ENCODE measurements at regions not wholly inside any gene's neighbourhood (a gene's known extent, or its start where the extent isn't known, plus 50 kb on each side); places are given as distances from the start of the nearest gene placed in this dataset.

- H3K27me3 ChIP-seq (ENCODE audit: control insufficient read depth, insufficient read depth, low read length), result no peaks in the 10 kb centered on the region
- FAIRE-seq, result no peak
- H3K4me3 ChIP-seq (ENCODE audit: low read depth, low read length), result no peak overlapping the region
- H3K36me3 ChIP-seq (ENCODE audit: control insufficient read depth, insufficient read depth, low read length), result no peaks in the 10 kb centered on the region
- DNase-seq (ENCODE audit: low read depth), result no peak
- TF ChIP-seq, protein P1, sequence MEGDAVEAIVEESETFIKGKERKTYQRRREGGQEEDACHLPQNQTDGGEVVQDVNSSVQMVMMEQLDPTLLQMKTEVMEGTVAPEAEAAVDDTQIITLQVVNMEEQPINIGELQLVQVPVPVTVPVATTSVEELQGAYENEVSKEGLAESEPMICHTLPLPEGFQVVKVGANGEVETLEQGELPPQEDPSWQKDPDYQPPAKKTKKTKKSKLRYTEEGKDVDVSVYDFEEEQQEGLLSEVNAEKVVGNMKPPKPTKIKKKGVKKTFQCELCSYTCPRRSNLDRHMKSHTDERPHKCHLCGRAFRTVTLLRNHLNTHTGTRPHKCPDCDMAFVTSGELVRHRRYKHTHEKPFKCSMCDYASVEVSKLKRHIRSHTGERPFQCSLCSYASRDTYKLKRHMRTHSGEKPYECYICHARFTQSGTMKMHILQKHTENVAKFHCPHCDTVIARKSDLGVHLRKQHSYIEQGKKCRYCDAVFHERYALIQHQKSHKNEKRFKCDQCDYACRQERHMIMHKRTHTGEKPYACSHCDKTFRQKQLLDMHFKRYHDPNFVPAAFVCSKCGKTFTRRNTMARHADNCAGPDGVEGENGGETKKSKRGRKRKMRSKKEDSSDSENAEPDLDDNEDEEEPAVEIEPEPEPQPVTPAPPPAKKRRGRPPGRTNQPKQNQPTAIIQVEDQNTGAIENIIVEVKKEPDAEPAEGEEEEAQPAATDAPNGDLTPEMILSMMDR (IDR thresholded peaks at IDR 0.05; ENCODE audit: insufficient read depth, low read length, severe bottlenecking), result no peak
Observed at GRCh38 chr5:110104726-110105669, 415.3 kb downstream of the MAN2A1 start.

DNA sequence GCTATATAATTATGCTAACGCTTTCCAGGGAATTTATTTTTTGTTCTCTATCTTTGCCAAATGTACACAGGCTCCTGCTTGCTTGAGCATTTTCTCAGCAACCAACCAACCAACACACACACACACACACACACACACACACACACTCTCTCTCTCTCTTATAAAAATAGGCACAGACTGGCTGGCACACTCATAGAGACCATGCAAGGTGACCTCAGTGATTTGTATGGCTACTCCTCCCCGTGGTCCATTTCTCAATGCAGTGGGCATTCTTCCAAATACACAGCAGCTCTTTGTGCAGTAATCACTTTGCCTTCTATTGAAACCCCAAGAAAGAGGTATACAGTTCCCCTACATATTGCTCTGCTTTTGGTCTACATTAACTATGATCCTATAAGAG is 416.0 kb downstream of the MAN2A1 start:
- DNase-seq (ENCODE audit: low read depth), result peak; percentile 29

DNA sequence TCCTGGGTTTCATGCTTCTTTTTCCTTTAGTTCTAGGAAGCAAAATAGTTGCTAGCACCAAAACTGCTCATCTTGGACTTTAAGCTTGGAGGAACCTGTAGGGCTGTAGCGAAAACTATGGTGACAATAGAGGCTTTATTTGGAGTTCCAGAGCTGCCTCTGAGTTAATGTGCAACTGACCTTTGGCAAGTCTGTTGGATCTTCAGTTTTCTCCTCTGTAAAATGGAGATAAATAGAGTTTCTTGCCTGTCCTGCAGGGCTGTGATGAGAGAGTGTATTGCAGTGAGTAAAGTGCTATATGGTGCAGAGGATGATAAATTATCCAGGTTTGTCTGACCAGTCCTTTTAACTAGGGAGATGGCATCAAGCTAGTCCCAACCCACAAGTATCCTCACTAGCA is 417.0 kb downstream of the MAN2A1 start:
- TF ChIP-seq, protein P1 (IDR thresholded peaks at IDR 0.05; ENCODE audit: insufficient read depth, low read length, severe bottlenecking), result no peak
- FAIRE-seq (no peak), DNase-seq (ENCODE audit: low read depth) (no peak)
- Histone ChIP-seq H3K36me3 (ENCODE audit: control insufficient read depth, insufficient read depth, low read length) (no peaks in the 10 kb centered on the region), H3K27me3 (ENCODE audit: control insufficient read depth, insufficient read depth, low read length) (no peaks in the 10 kb centered on the region), H3K4me3 (ENCODE audit: low read depth, low read length) (no peak overlapping the region)

More for the DNA sequence above, 416.0 kb downstream of the MAN2A1 start:
- H3K4me3 ChIP-seq (ENCODE audit: low read depth, low read length), result no peak overlapping the region
- FAIRE-seq, result no peak
- no peaks in the 10 kb centered on the region for H3K36me3 ChIP-seq (ENCODE audit: control insufficient read depth, insufficient read depth, low read length)
- no peaks in the 10 kb centered on the region for H3K27me3 ChIP-seq (ENCODE audit: control insufficient read depth, insufficient read depth, low read length)
- TF ChIP-seq, protein P1 (IDR thresholded peaks at IDR 0.05; ENCODE audit: insufficient read depth, low read length, severe bottlenecking), result no peak

GRCh38 chr5:110108520-110108919 is 418.8 kb downstream of the MAN2A1 start:
- FAIRE-seq (no peak), DNase-seq (ENCODE audit: low read depth) (no peak)
- Histone ChIP-seq H3K4me3 (ENCODE audit: low read depth, low read length) (no peak overlapping the region), H3K36me3 (ENCODE audit: control insufficient read depth, insufficient read depth, low read length) (no peaks in the 10 kb centered on the region), H3K27me3 (ENCODE audit: control insufficient read depth, insufficient read depth, low read length) (no peaks in the 10 kb centered on the region)
- TF ChIP-seq, protein P1 (IDR thresholded peaks at IDR 0.05; ENCODE audit: insufficient read depth, low read length, severe bottlenecking), result no peak

DNA sequence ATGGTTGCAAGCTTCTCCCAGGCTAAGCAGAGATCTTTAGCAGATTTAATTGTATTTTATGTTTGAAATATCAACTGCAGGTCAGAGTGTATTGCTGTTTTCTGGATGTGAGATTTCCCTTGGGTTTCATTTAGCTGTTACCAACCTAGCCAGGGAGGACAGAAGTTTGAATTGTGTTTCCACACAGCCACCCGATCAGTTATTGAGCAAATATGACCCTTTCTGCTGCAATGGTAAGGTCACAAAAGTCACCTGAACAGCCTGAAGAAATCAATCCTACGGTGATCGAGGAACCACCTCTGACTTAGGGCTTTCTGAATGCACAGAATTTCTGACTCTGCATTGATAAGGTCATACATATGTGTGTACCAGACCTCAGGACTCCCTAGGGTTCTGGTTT is 419.9 kb downstream of the MAN2A1 start:
- no peak for FAIRE-seq
- TF ChIP-seq, protein P1 (IDR thresholded peaks at IDR 0.05; ENCODE audit: insufficient read depth, low read length, severe bottlenecking), result no peak

More for the DNA sequence above, 419.9 kb downstream of the MAN2A1 start:
- no peaks in the 10 kb centered on the region for H3K27me3 ChIP-seq (ENCODE audit: control insufficient read depth, insufficient read depth, low read length)
- DNase-seq (ENCODE audit: low read depth), result no peak
- no peaks in the 10 kb centered on the region for H3K36me3 ChIP-seq (ENCODE audit: control insufficient read depth, insufficient read depth, low read length)
- no peak overlapping the region for H3K4me3 ChIP-seq (ENCODE audit: low read depth, low read length)
